DMS53 treated with DMSO at 0.1 percent for 48 hours (cell line): ENCODE measurements at regions not wholly inside any gene's neighbourhood (a gene's known extent, or its start where the extent isn't known, plus 50 kb on each side); places are given as distances from the start of the nearest gene placed in this dataset.
A peak's percentile ranks its signal among the peaks of the same experiment; 100 is the strongest.
"Not testable (repeated sequence)": the region's sequence is repeated elsewhere in the genome, so short reads cannot be mapped to it uniquely, and the experiment has no call there.

ENCODE experiments used
- DNase-seq: peaks from one replicate; lab custom pipeline; 2025; ENCODE audit not compliant: unreplicated experiment; lab: John Stamatoyannopoulos, UW

DNA sequence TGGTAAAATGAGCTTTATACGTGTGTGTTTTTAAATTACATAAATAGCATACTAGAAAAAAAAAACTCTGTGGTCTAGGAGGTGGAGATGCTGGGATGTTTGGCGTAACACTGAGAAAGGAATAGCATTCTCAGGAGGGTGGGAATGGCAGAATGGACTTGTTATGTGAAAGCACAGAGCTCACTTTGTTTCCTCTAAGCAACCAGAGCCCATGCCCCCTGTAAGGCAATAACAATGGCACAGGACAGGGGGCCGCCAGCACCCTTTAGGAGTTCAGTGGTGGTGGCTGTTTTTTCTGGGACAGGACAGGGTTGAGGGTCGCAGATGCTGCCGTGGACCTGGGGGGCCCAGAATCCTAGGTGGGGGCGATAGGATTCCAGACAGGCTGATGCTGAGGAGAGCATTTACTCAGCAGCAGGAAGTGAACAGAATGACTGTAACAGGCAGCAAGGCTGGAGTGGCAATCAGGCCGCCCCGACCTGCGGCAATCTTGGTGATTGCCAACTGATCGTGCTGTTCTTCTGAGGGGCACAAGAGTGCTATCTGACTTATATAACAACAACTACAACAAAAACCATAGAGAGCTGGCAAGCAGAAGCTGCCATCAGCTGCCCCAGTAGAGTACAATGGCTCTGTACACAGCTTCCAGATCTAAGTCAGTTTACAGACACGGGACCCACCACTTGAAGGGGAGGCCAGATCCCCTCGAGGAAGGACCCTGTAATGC lies 160.4 kb downstream of the UACA start:
- DNase-seq = no peak

DNA sequence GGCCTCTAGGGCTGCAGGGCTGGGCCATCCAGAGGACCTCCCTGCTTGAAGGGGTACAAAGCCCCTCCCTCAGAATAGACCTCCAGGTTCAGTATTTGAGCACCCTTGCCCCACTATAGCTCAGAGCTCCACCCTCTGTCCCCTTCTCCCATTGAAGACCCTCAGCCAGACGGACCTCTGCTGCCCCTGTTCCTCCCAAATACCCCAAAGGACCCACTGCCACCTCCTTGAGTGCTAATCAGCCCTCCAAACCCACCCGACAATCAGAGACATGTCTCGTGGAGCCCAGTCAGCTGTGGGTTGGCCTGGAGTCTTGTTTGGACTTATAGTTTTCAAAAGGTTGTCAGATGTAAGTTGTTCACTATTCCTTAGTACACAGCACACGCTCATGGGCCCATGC lies 161.1 kb downstream of the UACA start:
- DNase-seq = no peak

DNA sequence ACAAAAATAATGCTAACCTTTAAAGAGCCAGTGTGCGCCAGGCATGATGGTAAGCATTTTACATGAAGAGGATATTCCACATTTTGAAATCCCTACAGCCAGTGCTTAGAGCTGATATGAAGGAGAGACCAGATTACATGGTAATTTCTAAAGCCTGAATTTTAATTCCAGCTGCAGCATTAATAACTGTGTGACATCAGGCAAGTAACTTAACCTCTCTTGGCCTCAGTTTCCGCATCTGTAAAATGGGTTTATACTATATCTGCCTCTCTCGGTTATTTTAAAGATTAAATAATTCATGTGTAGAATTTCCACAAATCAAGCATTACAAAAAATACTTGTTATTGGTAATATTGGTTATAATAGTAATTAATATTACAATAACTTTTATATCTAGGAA lies 165.4 kb downstream of the UACA start:
- DNase-seq = no peak

DNA sequence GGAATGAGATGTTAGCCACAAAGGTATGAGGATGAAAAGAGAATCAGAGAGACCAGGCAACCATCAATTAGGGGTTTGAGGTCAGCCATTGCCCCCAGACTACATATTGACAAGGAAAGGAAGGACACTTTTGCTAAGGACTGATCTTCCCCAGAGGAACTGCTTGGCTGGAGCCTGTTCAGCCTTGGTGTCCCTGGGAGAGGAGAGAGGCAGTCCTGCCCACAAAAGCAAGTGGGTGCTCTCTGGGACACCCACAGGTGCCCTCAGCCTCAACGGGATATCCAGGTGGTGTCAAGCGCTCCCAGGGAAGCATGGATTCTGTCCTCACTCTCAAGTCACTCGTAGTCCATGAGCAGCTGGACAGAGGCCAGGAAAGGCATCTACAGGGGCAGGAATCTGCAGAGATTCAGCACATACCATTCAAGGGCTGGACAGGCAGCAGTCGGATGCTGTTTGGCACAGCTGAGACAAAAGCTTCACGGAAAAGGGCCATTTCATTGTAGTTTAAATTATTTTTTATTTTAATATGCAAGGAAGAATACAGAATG lies 166.2 kb downstream of the UACA start:
- no peak for DNase-seq

DNA sequence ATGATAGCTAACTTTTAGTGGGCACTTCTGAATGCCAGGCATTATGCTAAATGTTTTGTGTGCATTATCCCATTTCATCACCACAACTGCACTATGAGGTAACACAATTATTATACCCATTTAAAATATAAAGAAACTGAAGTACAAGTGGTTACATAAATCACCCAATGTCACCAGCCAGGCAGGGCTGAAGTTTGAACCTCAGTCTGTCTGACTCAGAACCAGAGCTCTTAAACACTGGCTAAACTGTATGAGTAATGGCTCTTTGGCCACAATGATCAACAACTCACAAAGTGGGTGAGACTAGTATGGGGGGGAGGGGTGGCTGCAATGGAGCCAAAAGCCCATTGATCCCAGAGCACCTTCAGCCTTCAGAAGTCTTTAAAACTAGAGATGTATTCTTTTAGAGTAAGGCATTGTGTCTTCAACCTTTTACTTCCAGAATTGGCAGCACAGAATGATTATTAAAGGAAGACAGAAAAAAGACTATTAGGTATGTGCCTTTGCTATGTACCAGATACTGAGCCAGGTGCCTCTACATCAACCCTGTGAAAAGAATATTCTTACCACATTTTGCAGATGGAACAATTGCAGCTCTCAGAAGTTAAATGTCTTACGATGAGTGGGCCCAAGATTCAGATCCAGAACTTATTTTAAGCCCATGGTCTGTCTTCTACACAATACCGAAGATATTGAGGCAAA lies 166.9 kb downstream of the UACA start:
- DNase-seq = no peak

DNA sequence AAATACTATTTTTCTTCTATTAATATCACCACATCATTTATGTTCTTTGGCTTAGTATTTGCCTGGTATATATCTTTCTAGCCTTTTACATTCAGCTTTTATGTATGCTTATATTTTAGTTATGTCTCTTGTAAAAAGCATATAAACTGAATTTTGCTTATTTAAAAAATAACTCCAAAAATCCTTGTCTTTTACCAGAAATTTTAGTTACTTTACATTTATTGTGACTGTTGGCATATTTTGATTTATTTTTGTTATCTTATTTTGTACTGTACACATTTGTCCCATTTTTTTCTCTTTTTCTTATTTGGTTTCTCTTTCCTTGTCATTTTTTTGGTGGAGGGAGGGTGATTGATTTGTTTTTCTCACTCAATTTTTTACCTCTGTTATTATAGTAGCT lies 169.6 kb downstream of the UACA start:
- DNase-seq = no peak

DNA sequence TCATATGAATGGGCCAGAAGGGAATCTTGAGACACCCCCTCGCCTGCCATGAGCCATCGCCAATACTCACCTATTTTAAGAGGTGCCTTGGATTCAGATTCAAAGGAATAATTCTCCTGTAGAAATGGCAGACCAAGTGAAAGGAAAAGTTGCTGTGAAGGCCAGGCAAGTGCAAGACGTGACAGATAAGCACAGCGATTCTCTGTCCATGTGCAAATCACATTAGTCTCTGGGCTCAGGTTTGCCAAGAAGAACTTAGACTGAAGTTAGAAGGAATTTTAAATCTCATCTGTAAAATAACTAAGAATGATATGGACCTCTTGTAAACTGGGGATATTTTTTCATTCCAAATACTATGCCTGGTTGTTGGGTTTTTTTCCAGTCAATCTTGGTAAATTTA lies 173.6 kb downstream of the UACA start:
- no peak for DNase-seq

DNA sequence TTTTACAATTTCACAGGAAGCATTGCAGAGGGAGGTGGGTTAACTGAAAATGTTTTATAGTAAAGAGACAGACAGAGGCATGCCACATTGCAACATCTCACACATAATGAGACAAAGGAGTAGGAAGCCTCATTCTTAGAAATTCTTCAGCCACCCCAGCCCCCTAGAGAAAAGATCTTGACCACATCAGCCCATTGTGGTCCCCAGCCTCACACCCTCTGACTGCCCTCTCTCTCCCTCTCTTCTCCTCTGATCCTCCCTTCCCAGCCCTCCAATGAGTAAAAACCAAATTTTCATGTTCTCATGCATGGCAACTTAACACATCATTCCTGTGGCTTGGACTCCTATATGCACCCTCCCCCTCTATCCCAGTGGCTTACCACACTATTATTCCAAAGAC lies 174.1 kb downstream of the UACA start:
- DNase-seq = no peak

DNA sequence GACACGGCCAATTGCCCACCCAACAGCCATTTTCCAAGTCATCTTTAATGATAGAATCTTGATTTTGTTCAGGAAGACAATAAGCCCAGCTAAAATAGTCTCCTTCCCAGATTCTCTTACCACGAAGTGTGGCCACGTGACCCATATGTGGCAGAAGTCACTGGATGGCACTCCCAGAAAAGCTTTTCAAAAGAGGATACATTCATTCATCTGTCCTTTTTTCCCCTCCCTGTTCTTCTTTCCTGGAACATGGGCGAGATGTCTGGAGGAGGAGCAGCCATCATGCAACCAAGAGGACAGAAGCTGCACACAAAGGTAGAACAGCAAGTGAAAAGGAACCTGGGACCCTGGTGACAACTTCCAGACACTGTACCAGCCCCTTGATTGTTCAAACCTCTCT lies 174.7 kb downstream of the UACA start:
- no peak for DNase-seq

DNA sequence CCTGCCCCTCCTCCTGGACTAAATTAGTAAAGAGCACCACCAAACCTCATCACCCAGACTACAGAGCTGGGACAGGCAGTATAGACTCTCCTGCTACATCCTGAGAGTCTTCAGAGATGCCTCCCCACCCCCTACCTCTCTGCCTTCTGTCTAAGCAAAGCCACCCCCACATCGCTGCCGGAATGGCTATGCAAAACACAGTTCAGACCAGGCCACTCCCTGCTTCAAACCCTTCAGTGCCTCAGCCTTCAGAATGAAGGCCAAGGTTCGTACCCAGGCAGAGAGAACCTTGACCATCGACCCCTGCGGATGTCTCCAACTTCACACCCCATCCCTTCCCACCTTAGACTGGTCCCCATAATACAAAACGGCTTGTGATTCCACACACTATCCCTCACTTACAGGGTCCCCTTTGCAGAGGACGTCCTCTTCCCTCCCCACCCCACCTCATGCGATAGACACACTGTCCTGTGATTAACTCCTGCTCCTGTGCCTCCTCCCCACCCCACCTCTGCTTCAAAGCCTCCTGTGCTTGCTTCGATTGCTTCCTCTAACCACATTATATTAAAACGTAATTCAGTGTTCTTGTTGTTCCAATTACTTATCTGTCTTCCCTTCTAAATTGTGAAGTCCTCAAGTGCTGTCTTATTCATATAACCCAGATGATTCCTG lies 175.3 kb downstream of the UACA start:
- DNase-seq = no peak

DNA sequence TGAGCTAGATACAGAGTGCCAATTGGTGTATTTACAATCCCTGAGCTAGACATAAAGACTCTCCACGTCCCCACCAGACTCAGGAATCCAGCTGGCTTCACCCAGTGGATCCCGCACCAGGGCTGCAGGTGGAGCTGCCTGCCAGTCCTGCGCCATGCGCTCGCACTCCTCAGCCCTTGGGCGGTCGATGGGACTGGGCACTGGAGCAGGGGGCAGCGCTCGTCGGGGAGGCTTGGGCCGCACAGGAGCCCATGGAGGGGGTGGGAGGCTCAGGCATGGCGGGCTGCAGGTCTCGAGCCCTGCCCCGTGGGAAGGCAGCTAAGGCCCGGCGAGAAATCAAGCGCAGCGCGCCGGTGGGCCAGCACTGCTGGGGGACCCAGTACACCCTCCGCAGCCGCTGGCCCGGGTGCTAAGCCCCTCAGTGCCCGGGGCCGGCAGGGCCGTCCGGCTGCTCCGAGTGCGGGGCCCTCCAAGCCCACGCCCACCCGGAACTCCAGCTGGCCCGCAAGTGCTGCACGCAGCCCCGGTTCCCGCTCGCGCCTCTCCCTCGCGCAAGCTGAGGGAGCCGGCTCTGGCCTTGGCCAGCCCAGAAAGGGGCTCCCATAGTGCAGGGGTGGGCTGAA lies 176.2 kb downstream of the UACA start:
- not testable (repeated sequence) for DNase-seq

DNA sequence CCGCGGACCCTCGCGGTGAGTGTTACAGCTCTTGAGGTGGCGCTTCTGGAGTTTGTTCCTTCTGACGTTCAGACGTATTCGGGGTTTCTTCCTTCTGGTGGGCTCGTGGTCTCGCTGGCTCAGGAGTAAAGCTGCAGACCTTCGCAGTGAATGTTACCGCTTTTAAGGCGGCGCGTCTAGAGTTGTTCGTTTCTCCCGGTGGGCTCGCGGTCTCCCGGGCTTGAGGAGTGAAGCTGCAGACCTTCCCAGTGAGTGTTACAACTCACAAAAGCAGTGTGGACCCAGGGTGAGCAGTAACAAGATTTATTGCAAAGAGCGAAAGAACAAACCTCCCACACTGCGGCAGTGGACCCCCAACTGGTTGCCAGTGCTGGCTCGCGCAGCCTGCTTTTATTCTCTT lies 177.1 kb downstream of the UACA start:
- DNase-seq = no peak

DNA sequence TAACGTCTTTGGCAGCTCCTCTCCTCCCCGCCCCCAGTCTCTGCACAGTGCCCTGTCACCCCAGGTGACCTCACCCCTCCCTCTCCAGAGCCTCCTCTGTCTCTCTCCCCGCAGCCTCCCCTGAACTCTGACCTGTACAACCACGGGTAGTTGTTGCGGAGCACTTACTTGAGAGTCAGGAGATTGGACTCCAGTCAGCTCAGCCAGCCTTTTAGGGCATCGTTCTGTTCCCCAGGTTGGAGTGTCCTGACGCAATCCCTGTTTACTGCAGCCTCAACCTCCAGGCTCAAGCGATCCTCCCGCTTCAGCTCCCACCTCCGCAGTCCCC lies 177.7 kb downstream of the UACA start:
- DNase-seq = no peak

DNA sequence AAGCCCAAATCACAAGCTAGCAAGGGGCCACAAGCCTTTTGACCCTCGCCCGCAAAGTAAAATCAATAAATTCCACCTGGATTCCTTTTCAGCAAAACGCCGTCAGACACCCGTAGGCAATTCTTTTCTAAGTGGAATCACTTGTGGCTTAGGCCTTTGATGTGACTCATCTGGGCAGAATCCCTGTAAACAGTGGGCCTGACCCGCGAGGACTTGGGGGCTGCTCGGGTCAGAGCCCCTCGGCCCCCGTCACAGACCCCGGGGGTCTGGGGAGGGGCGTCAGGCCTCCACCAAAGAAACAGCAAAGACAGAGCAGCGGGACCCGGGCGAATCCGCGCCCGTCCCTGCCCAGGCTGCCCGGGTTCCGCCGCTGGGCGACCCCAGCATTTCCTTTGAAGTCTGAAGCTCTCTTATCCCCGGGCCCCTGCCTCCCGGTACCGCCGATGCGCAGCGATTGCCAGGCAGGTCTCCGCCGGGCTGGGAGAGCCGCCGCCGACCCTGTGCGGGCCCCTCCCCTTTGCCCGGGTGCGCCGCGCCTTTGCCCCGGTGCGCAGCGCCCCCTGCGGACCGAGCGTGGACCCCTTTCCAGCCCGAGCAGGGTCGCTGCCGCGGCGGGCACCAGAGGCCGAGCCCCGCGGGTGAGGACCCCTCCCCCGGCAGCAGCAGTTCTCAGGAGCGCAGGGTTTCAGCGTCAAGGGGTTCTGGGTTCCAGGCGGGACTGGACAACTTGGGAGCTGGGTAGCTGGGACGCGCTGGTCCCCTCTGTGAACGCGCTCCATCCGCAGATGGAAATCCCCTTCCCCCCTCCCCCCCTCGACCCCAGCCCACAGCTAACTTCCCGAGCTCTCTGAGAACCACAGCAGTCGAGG lies 178.3 kb downstream of the UACA start:
- peak; percentile 51 for DNase-seq

DNA sequence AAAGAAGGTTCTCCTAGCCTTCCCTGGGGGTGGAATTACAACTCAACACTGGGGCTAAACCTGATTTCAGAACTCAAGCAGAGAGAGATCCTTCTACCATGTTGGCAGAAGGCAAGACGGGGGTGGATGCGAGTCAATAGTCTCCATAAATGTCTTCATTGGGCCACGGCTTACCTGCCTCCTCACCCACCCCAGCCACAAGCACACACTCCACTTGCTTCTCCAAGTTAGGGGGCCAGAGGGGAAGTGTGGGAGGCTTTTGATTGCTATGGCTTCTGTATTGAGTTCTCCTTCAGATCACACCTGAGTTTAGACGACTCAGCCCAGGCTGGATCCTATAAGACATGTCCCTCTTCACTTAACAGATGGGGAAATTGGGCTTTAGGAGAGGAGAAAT lies 178.9 kb downstream of the UACA start:
- DNase-seq = no peak

DNA sequence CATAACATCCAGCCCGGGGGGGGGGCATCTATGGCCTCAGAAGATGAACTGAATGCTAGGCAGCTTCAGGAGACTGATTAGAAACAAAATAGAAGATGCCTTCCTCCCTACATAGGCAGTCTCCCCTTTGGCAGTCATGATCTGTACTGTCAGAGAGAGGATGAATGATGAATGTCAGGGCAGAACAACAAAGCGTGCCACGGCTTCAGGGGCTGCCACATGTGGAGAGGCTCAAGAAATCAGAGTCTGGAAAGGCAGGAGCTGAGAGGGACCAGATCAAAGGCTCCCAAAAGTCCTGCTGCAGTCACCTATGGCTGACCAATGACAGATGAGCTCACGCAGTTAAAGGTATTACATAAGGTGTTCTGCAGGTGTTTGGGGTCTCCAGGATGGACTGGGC lies 180.4 kb downstream of the UACA start:
- no peak for DNase-seq

DNA sequence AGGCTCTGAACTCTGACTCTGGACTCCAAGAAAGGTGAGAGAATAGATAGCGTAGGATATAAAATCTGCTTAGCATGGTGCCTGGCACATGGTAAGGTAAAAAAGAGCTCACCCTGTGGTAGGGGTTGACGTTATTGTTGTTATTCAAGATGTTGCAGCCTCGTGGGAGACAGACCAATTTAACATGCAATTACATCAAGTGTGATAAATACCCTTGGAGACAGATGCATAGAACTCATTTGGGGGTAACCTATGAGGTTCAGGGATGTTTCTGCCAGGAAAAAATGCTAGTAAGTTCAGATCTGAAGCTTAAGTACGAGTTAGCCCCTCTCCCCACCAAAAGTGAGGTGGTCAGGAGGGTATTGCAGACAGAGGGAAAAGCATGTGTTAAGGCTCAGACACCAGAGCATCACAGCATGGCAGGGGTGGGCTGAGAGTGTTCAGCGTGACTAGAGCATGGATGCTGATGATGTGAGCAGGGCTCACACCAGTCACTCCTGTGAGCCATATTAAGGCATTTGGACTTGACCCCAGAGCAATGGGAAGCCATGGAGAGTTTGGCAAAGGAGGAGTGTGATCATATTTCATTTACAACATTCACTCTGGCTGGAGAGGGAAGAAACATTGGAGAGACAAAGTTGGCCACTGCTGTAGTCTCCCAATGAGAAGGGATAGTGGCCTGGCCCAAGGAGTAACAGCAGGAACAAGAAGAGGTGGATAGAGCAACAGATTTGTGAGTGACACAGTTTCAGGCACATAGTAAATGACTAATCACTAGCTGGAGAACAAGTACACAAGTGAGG lies 181.0 kb downstream of the UACA start:
- DNase-seq = no peak

DNA sequence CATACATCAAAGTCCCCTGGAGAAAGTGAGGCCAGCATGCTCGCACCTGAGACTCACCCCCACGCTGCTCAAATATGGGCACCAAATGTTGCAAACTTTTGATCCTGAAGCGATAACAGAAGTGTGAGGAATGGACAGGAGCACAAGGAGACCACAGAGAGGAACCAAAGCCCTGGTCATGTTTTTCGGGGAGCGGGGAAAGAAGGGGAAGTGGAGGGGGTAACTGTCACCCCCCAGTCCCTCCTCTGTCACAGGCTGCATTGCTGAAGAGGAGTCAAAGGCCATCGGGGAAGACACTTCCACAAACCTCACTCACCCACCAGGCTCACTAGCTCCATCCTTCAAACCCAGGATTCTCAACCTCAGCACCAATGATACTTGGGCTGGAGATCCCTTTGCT lies 182.4 kb downstream of the UACA start:
- DNase-seq = no peak

DNA sequence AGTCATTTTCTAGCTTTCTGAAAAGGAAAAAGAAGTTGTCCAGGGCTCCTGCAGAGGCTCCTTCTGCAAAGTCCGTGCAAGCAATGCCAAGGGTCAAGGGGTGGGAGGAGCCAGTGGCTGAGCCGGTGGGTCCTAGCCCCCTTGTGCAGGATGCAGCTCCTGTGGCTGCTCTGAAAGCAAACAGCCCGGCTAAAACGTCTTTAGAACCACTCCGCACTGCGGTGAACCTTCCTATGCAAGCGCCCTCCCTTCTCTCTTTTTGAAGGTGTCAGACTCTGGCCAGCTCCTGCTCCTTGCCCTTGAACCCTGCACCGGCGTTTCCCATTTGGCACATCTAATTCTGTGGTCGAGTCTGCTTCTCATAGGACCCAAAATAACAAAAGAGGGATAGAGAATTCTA lies 183.1 kb downstream of the UACA start:
- no peak for DNase-seq

DNA sequence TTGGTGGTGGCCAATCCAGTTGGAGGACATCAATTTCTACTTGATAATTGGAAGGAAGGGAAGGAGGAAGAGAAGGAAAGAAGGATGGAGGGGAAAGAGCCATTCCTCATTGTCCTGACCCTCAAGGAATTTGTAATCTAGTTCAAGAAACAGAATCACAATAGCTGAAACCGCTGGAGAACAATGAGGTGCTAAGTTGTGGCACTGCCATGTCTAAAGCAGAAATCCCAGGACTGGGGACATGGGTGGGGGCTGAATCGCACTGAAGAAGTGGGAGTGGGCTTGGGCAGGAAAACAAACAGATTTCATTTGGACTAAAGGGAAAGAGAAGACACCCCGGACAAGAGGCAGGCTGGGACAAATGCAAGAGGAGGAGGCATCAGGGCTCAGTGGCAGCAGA lies 183.6 kb downstream of the UACA start:
- no peak for DNase-seq
